ENCODE measurements at regions not wholly inside any gene's neighbourhood (a gene's known extent, or its start where the extent isn't known, plus 50 kb on each side); places are given as distances from the start of the nearest gene placed in this dataset.

- Histone ChIP-seq H2BK5ac (ENCODE audit: low read depth, low read length) (peak overlapping the region; percentile 94; the same call in 1 of the 2 replicates), H3K56ac (replicated peaks; ENCODE audit: insufficient read length, low read depth, low read length) (no peak overlapping the region), H3K14ac (ENCODE audit: insufficient read length) (no peak overlapping the region), H3K4me2 (ENCODE audit: insufficient read depth in 1 of 2, low read depth in 2 of 2, low read length in 2 of 2) (peak overlapping the region in 1 of 2 experiments; percentile 0; a peak in 1 of 4 replicates), H2BK15ac (ENCODE audit: low read length) (no peak overlapping the region), H4K8ac (ENCODE audit: extremely low read depth, insufficient read depth, low read length) (no peak overlapping the region), H3K36me3 (ENCODE audit: control insufficient read depth in 2 of 4, insufficient read depth in 4 of 4, low read length in 3 of 4) (no peaks in the 10 kb centered on the region), H2AK5ac (ENCODE audit: low read depth, low read length) (peak overlapping the region; percentile 88; the same call in 1 of the 2 replicates), H3K9ac (replicated peaks in 1 of 4; ENCODE audit: extremely low read depth in 1 of 4, low read depth in 3 of 4, low read length in 3 of 4) (peak overlapping the region in 2 of 4 experiments; percentile 25 to 31; a peak in 3 of 7 replicates), H2AFZ (ENCODE audit: low read length) (no peak overlapping the region), H3K9me3 (ENCODE audit: insufficient read depth in 2 of 2, low read depth in 1 of 2, low read length in 1 of 2) (no peaks in the 10 kb centered on the region), H4K91ac (replicated peaks; ENCODE audit: insufficient read length, low read length) (peak overlapping the region; percentile 93), H3K79me1 (ENCODE audit: low read depth, low read length) (no peaks in the 10 kb centered on the region), H3K4me3 (ENCODE audit: extremely low read depth in 1 of 4, insufficient read depth in 2 of 4, low read depth in 3 of 4, low read length in 4 of 4) (0 out of 8 replicates have a peak overlapping the region, but pooled peaks of 1 of the 4 experiments have one; percentile 7), H3K4me1 (replicated peaks in 1 of 4; ENCODE audit: control insufficient read depth in 3 of 4, insufficient read depth in 4 of 4, low read length in 3 of 4) (peaks cover 11 to 37% (median 22%) of the 10 kb centered on the region in 4 experiments), H3K23ac (ENCODE audit: insufficient read length) (no peak overlapping the region), H3K27me3 (replicated peaks in 1 of 4; ENCODE audit: control insufficient read depth in 3 of 4, extremely low read depth in 1 of 4, insufficient read depth in 3 of 4, low read length in 3 of 4) (peaks cover 0 to 7% (median 0%) of the 10 kb centered on the region in 4 experiments; a peak in 1 of 7 replicates), H3K79me2 (ENCODE audit: control insufficient read depth in 1 of 2, insufficient read depth in 2 of 2, low read length in 2 of 2) (no peaks in the 10 kb centered on the region), H3K4ac (replicated peaks; ENCODE audit: insufficient read length, low read depth, low read length) (no peak overlapping the region), H4K5ac (ENCODE audit: insufficient read length, low read depth, low read length) (no peak overlapping the region), H3K27ac (ENCODE audit: low read depth, low read length) (peak overlapping the region; percentile 75), H2BK12ac (ENCODE audit: low read depth, low read length) (peak overlapping the region; percentile 96), H2BK20ac (ENCODE audit: low read length) (peak overlapping the region; percentile 98; the same call in 1 of the 2 replicates), H2BK120ac (replicated peaks; ENCODE audit: low read depth, low read length) (no peak overlapping the region), H3K18ac (ENCODE audit: extremely low read depth, low read length) (no peak overlapping the region; the same call in 1 of the 2 replicates), H3K23me2 (ENCODE audit: low read depth, low read length) (no peaks in the 10 kb centered on the region), H4K20me1 (replicated peaks in 1 of 2; ENCODE audit: control insufficient read depth in 1 of 2, insufficient read depth in 2 of 2, low read length in 2 of 2) (no peaks in the 10 kb centered on the region)
- POLR2A ChIA-PET (ENCODE audit: partially characterized antibody) = interaction anchor here (0.6 kb wide), 1 partner anchor 266 kb away, joined by 3 read pairs; no protein-coding TSS in a partner anchor
- WGBS, 2 experiments (ENCODE audit: extremely low coverage in 1 of 2, insufficient coverage in 1 of 2, insufficient read length in 1 of 2, insufficient replicate concordance in 2 of 2, low coverage in 1 of 2, low lambda C conversion rate in 2 of 2, missing lambda C conversion rate in 1 of 2) = 25% methylated on average over 6 of the region's 6 CpGs; no CpG with 5 or more reads in 1 of the 2 experiments
- peak; percentile 66 to 79 for DNase-seq (ENCODE audit: low read depth in 1 of 2, low spot score in 2 of 2)
- FAIRE-seq = peak; percentile 93
- CTCF ChIA-PET (ENCODE audit: partially characterized antibody) = interaction anchor here (1.0 to 1.6 kb wide), 2 partner anchors 10 to 80 kb away, joined by 4 to 5 read pairs; no protein-coding TSS in a partner anchor
- TF ChIP-seq EZH2 (IDR thresholded peaks at IDR 0.05; ENCODE audit: low read depth, low read length, severe bottlenecking) (no peak), CTBP2 (IDR thresholded peaks at IDR 0.05; ENCODE audit: borderline replicate concordance, insufficient read depth, insufficient read length, low read length) (no peak), TCF12 (IDR thresholded peaks at IDR 0.05; ENCODE audit: low read depth, low read length) (peak; percentile 99), TEAD4 (IDR thresholded peaks at IDR 0.05; ENCODE audit: low read depth, low read length) (peak; percentile 57), EP300 (IDR thresholded peaks at IDR 0.05; ENCODE audit: borderline replicate concordance in 1 of 2, low read depth in 2 of 2, low read length in 2 of 2) (peak in 1 of 2 experiments; percentile 90; a peak in 1 of 3 replicates), TAF7 (optimal IDR thresholded peaks at IDR 0.05; ENCODE audit: borderline replicate concordance, low read depth, low read length) (no peak), CHD2 (IDR thresholded peaks at IDR 0.05; ENCODE audit: low read length) (peak; percentile 53; the same call in 1 of the 2 replicates), YY1 (IDR thresholded peaks at IDR 0.05; ENCODE audit: low read depth, low read length) (peak; percentile 60), RAD21 (IDR thresholded peaks at IDR 0.05 in 1 of 2, conservative IDR thresholded peaks at IDR 0.05 in 1 of 2; ENCODE audit: low read depth in 2 of 2, low read length in 2 of 2) (peak in 1 of 2 experiments; percentile 13; a peak in 1 of 4 replicates)
These were observed 178.2 kb downstream of the ANAPC1 start for GRCh38 chr2:111705711-111706336.

Measured in H1 (cell line).